ENCODE measurements at regions not wholly inside any gene's neighbourhood (a gene's known extent, or its start where the extent isn't known, plus 50 kb on each side); places are given as distances from the start of the nearest gene placed in this dataset.

DNA sequence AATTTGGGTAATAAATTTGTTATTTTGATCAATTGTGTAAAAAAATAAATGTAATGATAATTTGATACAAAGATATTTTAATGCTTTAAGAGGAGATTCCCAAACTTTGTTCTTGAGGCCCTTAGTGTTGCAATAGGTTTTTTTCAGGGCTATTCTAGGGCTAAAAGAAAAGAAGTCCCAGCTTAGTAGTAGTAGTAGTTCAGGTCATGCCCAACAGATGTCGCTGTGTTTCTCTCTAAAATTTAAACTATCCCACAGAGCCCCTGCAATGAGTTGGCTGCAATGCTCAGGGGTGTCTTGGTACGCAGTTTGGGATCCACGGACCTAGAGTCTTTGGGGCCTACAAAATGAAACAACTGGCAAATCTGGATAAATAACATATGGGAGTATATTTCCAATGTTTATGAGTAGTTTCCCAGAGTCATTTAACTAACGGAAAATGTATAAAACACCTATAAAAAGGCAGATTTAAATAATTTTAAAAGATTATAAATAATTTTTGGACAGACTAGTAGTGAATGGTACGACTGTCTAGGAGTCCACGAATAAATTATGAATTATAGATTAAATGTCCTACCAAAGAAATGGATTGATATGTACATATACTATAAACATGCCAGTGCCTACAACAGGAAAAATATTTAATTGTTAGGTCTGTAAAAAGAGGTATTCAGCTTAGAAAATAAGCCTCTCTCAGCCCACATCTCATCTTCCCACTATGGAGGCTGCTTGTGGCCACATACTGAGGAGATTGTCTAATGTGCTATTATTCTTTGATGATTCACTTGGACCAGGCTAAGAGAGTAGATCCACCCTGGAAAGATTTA lies 228.5 kb upstream of the PMFBP1 start:
- H3K4me2 ChIP-seq (ENCODE audit: low read length), result no peak overlapping the region
- H3K9ac ChIP-seq (ENCODE audit: low read length), result no peak overlapping the region
- H4K20me1 ChIP-seq (ENCODE audit: insufficient read depth), result no peaks in the 10 kb centered on the region
- H3F3A ChIP-seq (ENCODE audit: insufficient read depth, low read length, poor library complexity, severe bottlenecking), result no peaks in the 10 kb centered on the region
- no peak overlapping the region for H2AFZ ChIP-seq (ENCODE audit: low read depth, low read length)
- no peaks in the 10 kb centered on the region for H3K36me3 ChIP-seq (ENCODE audit: insufficient read depth, low read length)
- H3K27ac ChIP-seq (ENCODE audit: low read length), result no peak overlapping the region
- TF ChIP-seq RAD21 (conservative IDR thresholded peaks at IDR 0.05) (peak; percentile 61), SMC3 (conservative IDR thresholded peaks at IDR 0.05; ENCODE audit: poor library complexity) (peak; percentile 65), POLR2AphosphoS5 (IDR thresholded peaks at IDR 0.05) (no peak), TAF1 (IDR thresholded peaks at IDR 0.05; ENCODE audit: low read depth) (no peak), EZH2 (IDR thresholded peaks at IDR 0.05; ENCODE audit: borderline replicate concordance, insufficient read depth, low read length, poor library complexity, severe bottlenecking) (no peak), EP300 (conservative IDR thresholded peaks at IDR 0.05; ENCODE audit: poor library complexity, severe bottlenecking) (no peak), MXI1 (conservative IDR thresholded peaks at IDR 0.05; ENCODE audit: poor library complexity, severe bottlenecking) (no peak)
- TF ChIP-seq, protein P1, sequence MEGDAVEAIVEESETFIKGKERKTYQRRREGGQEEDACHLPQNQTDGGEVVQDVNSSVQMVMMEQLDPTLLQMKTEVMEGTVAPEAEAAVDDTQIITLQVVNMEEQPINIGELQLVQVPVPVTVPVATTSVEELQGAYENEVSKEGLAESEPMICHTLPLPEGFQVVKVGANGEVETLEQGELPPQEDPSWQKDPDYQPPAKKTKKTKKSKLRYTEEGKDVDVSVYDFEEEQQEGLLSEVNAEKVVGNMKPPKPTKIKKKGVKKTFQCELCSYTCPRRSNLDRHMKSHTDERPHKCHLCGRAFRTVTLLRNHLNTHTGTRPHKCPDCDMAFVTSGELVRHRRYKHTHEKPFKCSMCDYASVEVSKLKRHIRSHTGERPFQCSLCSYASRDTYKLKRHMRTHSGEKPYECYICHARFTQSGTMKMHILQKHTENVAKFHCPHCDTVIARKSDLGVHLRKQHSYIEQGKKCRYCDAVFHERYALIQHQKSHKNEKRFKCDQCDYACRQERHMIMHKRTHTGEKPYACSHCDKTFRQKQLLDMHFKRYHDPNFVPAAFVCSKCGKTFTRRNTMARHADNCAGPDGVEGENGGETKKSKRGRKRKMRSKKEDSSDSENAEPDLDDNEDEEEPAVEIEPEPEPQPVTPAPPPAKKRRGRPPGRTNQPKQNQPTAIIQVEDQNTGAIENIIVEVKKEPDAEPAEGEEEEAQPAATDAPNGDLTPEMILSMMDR (IDR thresholded peaks at IDR 0.05; ENCODE audit: poor library complexity, severe bottlenecking), result peak; percentile 66
- TF ChIP-seq, protein P2, sequence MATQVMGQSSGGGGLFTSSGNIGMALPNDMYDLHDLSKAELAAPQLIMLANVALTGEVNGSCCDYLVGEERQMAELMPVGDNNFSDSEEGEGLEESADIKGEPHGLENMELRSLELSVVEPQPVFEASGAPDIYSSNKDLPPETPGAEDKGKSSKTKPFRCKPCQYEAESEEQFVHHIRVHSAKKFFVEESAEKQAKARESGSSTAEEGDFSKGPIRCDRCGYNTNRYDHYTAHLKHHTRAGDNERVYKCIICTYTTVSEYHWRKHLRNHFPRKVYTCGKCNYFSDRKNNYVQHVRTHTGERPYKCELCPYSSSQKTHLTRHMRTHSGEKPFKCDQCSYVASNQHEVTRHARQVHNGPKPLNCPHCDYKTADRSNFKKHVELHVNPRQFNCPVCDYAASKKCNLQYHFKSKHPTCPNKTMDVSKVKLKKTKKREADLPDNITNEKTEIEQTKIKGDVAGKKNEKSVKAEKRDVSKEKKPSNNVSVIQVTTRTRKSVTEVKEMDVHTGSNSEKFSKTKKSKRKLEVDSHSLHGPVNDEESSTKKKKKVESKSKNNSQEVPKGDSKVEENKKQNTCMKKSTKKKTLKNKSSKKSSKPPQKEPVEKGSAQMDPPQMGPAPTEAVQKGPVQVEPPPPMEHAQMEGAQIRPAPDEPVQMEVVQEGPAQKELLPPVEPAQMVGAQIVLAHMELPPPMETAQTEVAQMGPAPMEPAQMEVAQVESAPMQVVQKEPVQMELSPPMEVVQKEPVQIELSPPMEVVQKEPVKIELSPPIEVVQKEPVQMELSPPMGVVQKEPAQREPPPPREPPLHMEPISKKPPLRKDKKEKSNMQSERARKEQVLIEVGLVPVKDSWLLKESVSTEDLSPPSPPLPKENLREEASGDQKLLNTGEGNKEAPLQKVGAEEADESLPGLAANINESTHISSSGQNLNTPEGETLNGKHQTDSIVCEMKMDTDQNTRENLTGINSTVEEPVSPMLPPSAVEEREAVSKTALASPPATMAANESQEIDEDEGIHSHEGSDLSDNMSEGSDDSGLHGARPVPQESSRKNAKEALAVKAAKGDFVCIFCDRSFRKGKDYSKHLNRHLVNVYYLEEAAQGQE (IDR thresholded peaks at IDR 0.05; ENCODE audit: borderline replicate concordance), result no peak
- no peaks in the 10 kb centered on the region for H3K79me2 ChIP-seq (replicated peaks; ENCODE audit: insufficient read depth, low read length)
- no peaks in the 10 kb centered on the region for H3K9me3 ChIP-seq (ENCODE audit: low read length)
- no peaks in the 10 kb centered on the region for H3K9me2 ChIP-seq (ENCODE audit: insufficient read depth, low read length)
- no peak overlapping the region for H3K4me3 ChIP-seq (ENCODE audit: low read length)
- no peaks in the 10 kb centered on the region for H3K27me3 ChIP-seq (ENCODE audit: insufficient read depth, low read depth, low read length)

DNA sequence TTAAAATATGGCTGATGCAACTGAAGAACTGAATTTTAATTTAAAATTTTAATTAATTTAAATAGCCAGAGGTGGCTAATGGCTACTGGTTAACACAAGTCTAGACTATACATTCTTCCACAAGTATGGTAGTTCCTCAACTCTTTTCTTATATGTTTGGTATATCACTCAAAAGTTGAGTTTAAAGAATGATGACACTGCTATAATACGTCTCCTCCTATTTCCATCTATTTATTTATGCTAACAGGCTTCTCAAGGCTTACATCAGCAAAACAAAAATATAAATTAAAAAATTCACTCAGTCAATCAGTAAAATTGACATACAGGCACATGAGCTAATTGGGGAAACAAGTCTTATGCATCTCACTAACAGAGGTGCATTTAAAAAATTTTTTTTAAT lies 227.9 kb upstream of the PMFBP1 start:
- H3K27ac ChIP-seq (ENCODE audit: low read length), result no peak overlapping the region
- no peaks in the 10 kb centered on the region for H3K27me3 ChIP-seq (ENCODE audit: insufficient read depth, low read depth, low read length)
- H2AFZ ChIP-seq (ENCODE audit: low read depth, low read length), result no peak overlapping the region
- no peaks in the 10 kb centered on the region for H3K9me3 ChIP-seq (ENCODE audit: low read length)
- H3K79me2 ChIP-seq (replicated peaks; ENCODE audit: insufficient read depth, low read length), result no peaks in the 10 kb centered on the region
- no peaks in the 10 kb centered on the region for H3F3A ChIP-seq (ENCODE audit: insufficient read depth, low read length, poor library complexity, severe bottlenecking)
- H3K36me3 ChIP-seq (ENCODE audit: insufficient read depth, low read length), result no peaks in the 10 kb centered on the region
- no peak for TF ChIP-seq TAF1 (IDR thresholded peaks at IDR 0.05; ENCODE audit: low read depth)
- no peak for TF ChIP-seq RAD21 (conservative IDR thresholded peaks at IDR 0.05)
- TF ChIP-seq, protein P2 (IDR thresholded peaks at IDR 0.05; ENCODE audit: borderline replicate concordance), result no peak
- TF ChIP-seq POLR2AphosphoS5 (IDR thresholded peaks at IDR 0.05), result no peak
- no peak for TF ChIP-seq EZH2 (IDR thresholded peaks at IDR 0.05; ENCODE audit: borderline replicate concordance, insufficient read depth, low read length, poor library complexity, severe bottlenecking)
- TF ChIP-seq, protein P1 (IDR thresholded peaks at IDR 0.05; ENCODE audit: poor library complexity, severe bottlenecking), result no peak
- no peak for TF ChIP-seq EP300 (conservative IDR thresholded peaks at IDR 0.05; ENCODE audit: poor library complexity, severe bottlenecking)
- no peak for TF ChIP-seq MXI1 (conservative IDR thresholded peaks at IDR 0.05; ENCODE audit: poor library complexity, severe bottlenecking)
- TF ChIP-seq SMC3 (conservative IDR thresholded peaks at IDR 0.05; ENCODE audit: poor library complexity), result no peak
- H3K9ac ChIP-seq (ENCODE audit: low read length), result no peak overlapping the region
- H4K20me1 ChIP-seq (ENCODE audit: insufficient read depth), result no peaks in the 10 kb centered on the region
- no peak overlapping the region for H3K4me3 ChIP-seq (ENCODE audit: low read length)
- H3K4me2 ChIP-seq (ENCODE audit: low read length), result no peak overlapping the region
- no peaks in the 10 kb centered on the region for H3K9me2 ChIP-seq (ENCODE audit: insufficient read depth, low read length)
